H1 (cell line): ENCODE measurements at regions not wholly inside any gene's neighbourhood (a gene's known extent, or its start where the extent isn't known, plus 50 kb on each side); places are given as distances from the start of the nearest gene placed in this dataset.

Experiments
- CTCF ChIP-seq, 3 experiments: IDR thresholded peaks; 1 replicate in 2 of 3; 2 replicates in 1 of 3; pipeline versions ENCODE4 v1.5.1 to v1.6.1; 2011; ENCODE audit warnings: low read length in 3 of 3, mild to moderate bottlenecking in 3 of 3, inconsistent platforms in 2 of 3, low read depth in 1 of 3, moderate library complexity in 1 of 3; ENCODE audit not compliant: insufficient read depth in 1 of 3; ENCODE audit errors: control extremely low read depth in 1 of 3
- EZH2 ChIP-seq: fragments of 200-600 bp; sonication (generic); IDR thresholded peaks from 2 replicates; pipeline ENCODE4 v1.7.1; 2012; ENCODE audit warnings: low read depth, mild to moderate bottlenecking, moderate library complexity, low read length, inconsistent platforms; ENCODE audit not compliant: severe bottlenecking
- POLR2A ChIP-seq, 2 experiments: IDR thresholded peaks; 1 replicate in 1 of 2; 2 replicates in 1 of 2; pipeline ENCODE4 v1.6.1; 2011; ENCODE audit warnings: low read depth in 2 of 2, low read length in 2 of 2, mild to moderate bottlenecking in 2 of 2; ENCODE audit errors: control extremely low read depth in 1 of 2
- POLR2AphosphoS5 ChIP-seq: IDR thresholded peaks from 2 replicates; pipeline ENCODE4 v1.6.1; 2011; ENCODE audit warnings: low read depth, low read length
- SIN3A ChIP-seq, 2 experiments: IDR thresholded peaks in 1 of 2; conservative IDR thresholded peaks in 1 of 2; 2 replicates each; pipeline ENCODE4 v1.6.1; 2011 to 2012; ENCODE audit warnings: low read length in 2 of 2, improper control_type of control experiment in 1 of 2, low read depth in 1 of 2, mild to moderate bottlenecking in 1 of 2
- SUZ12 ChIP-seq: fragments of 200-600 bp; sonication (generic); IDR thresholded peaks from 2 replicates; pipeline ENCODE4 v1.6.1; 2012; ENCODE audit warnings: mild to moderate bottlenecking, inconsistent platforms, low read length, moderate library complexity, mixed read lengths
- TAF1 ChIP-seq: IDR thresholded peaks from 2 replicates; pipeline ENCODE4 v1.6.1; 2011; ENCODE audit warnings: mild to moderate bottlenecking, low read depth, low read length
- USF2 ChIP-seq: IDR thresholded peaks from 2 replicates; pipeline ENCODE4 v1.6.1; 2011; ENCODE audit warnings: low read length, improper control_type of control experiment
- TF ChIP-seq, protein P1 (sequence below): IDR thresholded peaks from 2 replicates; pipeline ENCODE4 v1.6.1; 2012; ENCODE audit warnings: inconsistent platforms

DNA sequence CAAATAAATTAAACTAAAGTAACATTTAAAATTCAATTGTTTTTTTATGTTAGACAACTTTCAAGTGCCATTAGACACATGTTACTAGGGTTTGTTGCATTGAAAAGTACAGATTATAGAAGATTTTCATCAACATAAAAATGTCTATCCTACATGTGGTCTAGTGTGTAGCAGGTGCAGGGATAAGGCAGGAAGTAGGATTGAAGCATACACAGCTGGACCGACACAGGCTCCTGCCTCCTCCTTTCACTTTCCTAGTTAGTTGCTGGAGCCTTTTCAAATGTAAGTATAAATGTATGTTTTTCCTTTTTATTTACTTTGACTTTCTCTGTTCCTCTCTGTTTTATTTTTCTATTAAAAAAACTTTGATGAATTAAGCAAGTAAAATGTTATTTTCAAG lies 246.9 kb upstream of the LUZP2 start:
- TF ChIP-seq TAF1 (no peak), CTCF (IDR thresholded peaks at IDR 0.05; ENCODE audit: control extremely low read depth in 1 of 3, insufficient read depth in 1 of 3, low read depth in 1 of 3, low read length in 3 of 3) (no peak), POLR2AphosphoS5 (no peak), SUZ12 (no peak), POLR2A (IDR thresholded peaks at IDR 0.05; ENCODE audit: control extremely low read depth in 1 of 2, low read depth in 2 of 2, low read length in 2 of 2) (no peak), USF2 (no peak), EZH2 (no peak), SIN3A (conservative IDR thresholded peaks at IDR 0.05 in 1 of 2, IDR thresholded peaks at IDR 0.05 in 1 of 2; ENCODE audit: low read depth in 1 of 2, low read length in 2 of 2) (no peak)
- TF ChIP-seq, protein P1, sequence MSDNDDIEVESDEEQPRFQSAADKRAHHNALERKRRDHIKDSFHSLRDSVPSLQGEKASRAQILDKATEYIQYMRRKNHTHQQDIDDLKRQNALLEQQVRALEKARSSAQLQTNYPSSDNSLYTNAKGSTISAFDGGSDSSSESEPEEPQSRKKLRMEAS: no peak
